GM19035 (cell line): ENCODE measurements at regions not wholly inside any gene's neighbourhood (a gene's known extent, or its start where the extent isn't known, plus 50 kb on each side); places are given as distances from the start of the nearest gene placed in this dataset.

Experiments used
- ATAC-seq: cut with Tn5 transposase; IDR thresholded peaks from one replicate; pipeline ENCODE4 v1.9.1; 2021; ENCODE audit not compliant: unreplicated experiment

GRCh38 chr3:39000008-39000450 is 51.7 kb downstream of the SCN11A start:
- no peak for ATAC-seq

GRCh38 chr3:38998086-38998485 is 53.7 kb downstream of the SCN11A start:
- ATAC-seq: no peak

- no peak for ATAC-seq
Measured at GRCh38 chr3:38996193-38996592, 55.6 kb downstream of the SCN11A start.

- ATAC-seq: no peak
Measured at GRCh38 chr3:38994251-38994650, 57.5 kb downstream of the SCN11A start.

GRCh38 chr3:38992117-38992760 is 59.5 kb downstream of the SCN11A start:
- ATAC-seq: no peak

GRCh38 chr3:38990621-38991020 is 61.1 kb downstream of the SCN11A start:
- ATAC-seq: no peak

- no peak for ATAC-seq
Measured at GRCh38 chr3:38989917-38990510, 61.7 kb downstream of the SCN11A start.

GRCh38 chr3:38988955-38989354 is 62.8 kb downstream of the SCN11A start:
- no peak for ATAC-seq

GRCh38 chr3:38987456-38987855 is 64.3 kb downstream of the SCN11A start:
- no peak for ATAC-seq

- ATAC-seq: no peak
Measured at GRCh38 chr3:38986901-38987300, 64.8 kb downstream of the SCN11A start.

GRCh38 chr3:38985981-38986380 is 65.8 kb downstream of the SCN11A start:
- ATAC-seq: no peak

GRCh38 chr3:38985581-38985980 is 66.2 kb downstream of the SCN11A start:
- no peak for ATAC-seq

GRCh38 chr3:38984731-38985130 is 67.0 kb downstream of the SCN11A start:
- ATAC-seq: no peak

GRCh38 chr3:38984110-38984509 is 67.6 kb downstream of the SCN11A start:
- no peak for ATAC-seq

- ATAC-seq: no peak
Measured at GRCh38 chr3:38980938-38981337, 70.8 kb downstream of the SCN11A start.

GRCh38 chr3:38978729-38979128 is 73.0 kb downstream of the SCN11A start:
- ATAC-seq: no peak

GRCh38 chr3:38970851-38971638 is 80.7 kb downstream of the SCN11A start:
- ATAC-seq: no peak

- no peak for ATAC-seq
Measured at GRCh38 chr3:38969317-38970235, 82.2 kb downstream of the SCN11A start.

GRCh38 chr3:38968891-38969290 is 82.9 kb downstream of the SCN11A start:
- no peak for ATAC-seq

- ATAC-seq: no peak
Measured at GRCh38 chr3:38968403-38968802, 83.3 kb downstream of the SCN11A start.

GRCh38 chr3:38967693-38967989 is 84.1 kb downstream of the SCN11A start:
- ATAC-seq: no peak
